SK-N-SH (cell line): ENCODE measurements at regions not wholly inside any gene's neighbourhood (a gene's known extent, or its start where the extent isn't known, plus 50 kb on each side); places are given as distances from the start of the nearest gene placed in this dataset.

ENCODE experiments used
- CTCF ChIA-PET: fragments of 300-600, 350-600 bp; formaldehyde crosslinking; extraction: SDS; loops from one replicate; lab custom pipeline; 2021; lab: Yijun Ruan, JAX
- POLR2A ChIA-PET: fragments of 350-600 bp; sonication (Branson Sonifier 250); formaldehyde crosslinking; extraction: SDS; loops from one replicate; lab custom pipeline; 2020; ENCODE audit warnings: antibody characterized with exemption, inconsistent platforms; lab: Yijun Ruan, JAX
- DNase-seq: peaks from one replicate; pipeline ENCODE4 v3.0.0; 2012
- H2AFZ ChIP-seq: fragments of 200-600 bp; sonication (generic); 2 replicates; pipeline ENCODE4 v1.8.1; 2016; ENCODE audit warnings: antibody characterized with exemption, mild to moderate bottlenecking, low read depth
- H3F3A ChIP-seq: fragments of 200-600 bp; sonication (generic); replicated peaks from 2 replicates; pipeline ENCODE3; 2016; ENCODE audit warnings: antibody characterized with exemption, mild to moderate bottlenecking; ENCODE audit not compliant: insufficient read depth
- H3K27ac ChIP-seq, 2 experiments: fragments of 200-500 bp in 1 of 2; fragments of 200-600 bp in 1 of 2; sonication (Bioruptor generic) in 1 of 2; sonication (generic), shearing (Covaris generic) in 1 of 2; 2 replicates each; pipeline versions ENCODE4 v1.5.1 to v1.6.1; 2014 to 2016; ENCODE audit warnings: low read depth in 2 of 2, inconsistent platforms in 1 of 2, low read length in 1 of 2, mild to moderate bottlenecking in 1 of 2, mixed read lengths in 1 of 2
- H3K27me3 ChIP-seq: fragments of 200-600 bp; sonication (generic), shearing (Covaris generic); 2 replicates; pipeline ENCODE4 v1.6.1; 2016; ENCODE audit warnings: mixed run types; ENCODE audit not compliant: insufficient read depth
- H3K36me3 ChIP-seq, 2 experiments: fragments of 200-500 bp in 1 of 2; fragments of 200-600 bp in 1 of 2; sonication (Bioruptor generic) in 1 of 2; sonication (generic) in 1 of 2; replicated peaks in 1 of 2; 2 replicates each; pipeline versions ENCODE3 to v1.5.1; 2014 to 2016; ENCODE audit warnings: low read length in 1 of 2, mild to moderate bottlenecking in 1 of 2; ENCODE audit not compliant: insufficient read depth in 2 of 2, control insufficient read depth in 1 of 2
- H3K4me1 ChIP-seq, 2 experiments: fragments of 200-500 bp in 1 of 2; fragments of 200-600 bp in 1 of 2; sonication (Bioruptor generic) in 1 of 2; sonication (generic), shearing (Covaris generic) in 1 of 2; 2 replicates each; pipeline versions ENCODE4 v1.5.1 to v1.6.1; 2014 to 2016; ENCODE audit warnings: low read depth in 1 of 2, low read length in 1 of 2, mixed run types in 1 of 2; ENCODE audit not compliant: insufficient read depth in 2 of 2, control insufficient read depth in 1 of 2
- H3K4me2 ChIP-seq: fragments of 200-600 bp; sonication (generic), shearing (Covaris generic); 2 replicates; pipeline ENCODE4 v1.6.1; 2017; ENCODE audit warnings: mixed run types
- H3K4me3 ChIP-seq, 2 experiments: fragments of 200-500 bp in 1 of 2; fragments of 200-600 bp in 1 of 2; sonication (Bioruptor generic) in 1 of 2; sonication (generic), shearing (Covaris generic) in 1 of 2; 2 replicates each; pipeline versions ENCODE4 v1.5.1 to v1.8.1; 2014 to 2016; ENCODE audit warnings: low read depth in 2 of 2, inconsistent platforms in 1 of 2, low read length in 1 of 2, mild to moderate bottlenecking in 1 of 2, mixed read lengths in 1 of 2, moderate library complexity in 1 of 2
- H3K79me2 ChIP-seq: fragments of 200-600 bp; sonication (generic); 2 replicates; pipeline ENCODE4 v1.8.1; 2017; ENCODE audit warnings: mild to moderate bottlenecking; ENCODE audit not compliant: insufficient read depth
- H3K9ac ChIP-seq: fragments of 200-600 bp; sonication (generic); 2 replicates; pipeline ENCODE4 v1.6.1; 2017; ENCODE audit warnings: mixed run types
- H3K9me2 ChIP-seq: fragments of 200-600 bp; sonication (generic); 2 replicates; pipeline ENCODE4 v1.6.1; 2017; ENCODE audit warnings: mixed run types
- H3K9me3 ChIP-seq: fragments of 200-600 bp; sonication (generic); 2 replicates; pipeline ENCODE4 v1.6.1; 2017; ENCODE audit warnings: mixed run types, mild to moderate bottlenecking, moderate library complexity
- H4K20me1 ChIP-seq: fragments of 200-600 bp; sonication (generic); 2 replicates; pipeline ENCODE4 v1.6.1; 2017; ENCODE audit warnings: mild to moderate bottlenecking, mixed run types; ENCODE audit not compliant: insufficient read depth
- EP300 ChIP-seq, 2 experiments: IDR thresholded peaks; 2 replicates each; pipeline versions ENCODE4 v1.4.0 to v1.6.1; 2012; ENCODE audit warnings: borderline replicate concordance in 1 of 2, low read depth in 1 of 2, low read length in 1 of 2
- FOXJ3 ChIP-seq: sonication (generic); formaldehyde crosslinking; IDR thresholded peaks from 2 replicates; pipeline ENCODE4 v1.5.1; 2020; ENCODE audit warnings: mild to moderate bottlenecking, missing genetic modification reagents
- FOXM1 ChIP-seq: IDR thresholded peaks from 2 replicates; pipeline ENCODE4 v1.4.0; 2012; ENCODE audit warnings: low read depth, mild to moderate bottlenecking
- GATA2 ChIP-seq: sonication (generic); formaldehyde crosslinking; IDR thresholded peaks from 2 replicates; pipeline ENCODE4 v1.5.0; 2020; ENCODE audit warnings: mild to moderate bottlenecking, missing genetic modification reagents
- JUND ChIP-seq: IDR thresholded peaks from 2 replicates; pipeline ENCODE4 v1.4.0; 2012
- MEF2A ChIP-seq: IDR thresholded peaks from 2 replicates; pipeline ENCODE4 v1.4.0; 2012; ENCODE audit warnings: low read depth, borderline replicate concordance
- POLR2AphosphoS5 ChIP-seq: IDR thresholded peaks from 2 replicates; pipeline ENCODE4 v1.6.1; 2012; ENCODE audit warnings: low read depth, low read length
- RAD21 ChIP-seq: IDR thresholded peaks from 2 replicates; pipeline ENCODE4 v1.6.1; 2012; ENCODE audit warnings: mild to moderate bottlenecking, low read length
- RCOR1 ChIP-seq: fragments of 150-350 bp; IDR thresholded peaks from 2 replicates; pipeline ENCODE4 v1.6.1; 2017; ENCODE audit warnings: antibody characterized with exemption, low read length
- SMC3 ChIP-seq: IDR thresholded peaks from 2 replicates; pipeline ENCODE4 v1.6.1; 2012; ENCODE audit warnings: low read depth, low read length, improper control_type of control experiment
- TAF1 ChIP-seq: IDR thresholded peaks from 2 replicates; pipeline ENCODE4 v1.6.1; 2012; ENCODE audit warnings: low read depth, mild to moderate bottlenecking, low read length, moderate library complexity, borderline replicate concordance
- TEAD4 ChIP-seq: IDR thresholded peaks from 2 replicates; pipeline ENCODE4 v1.4.0; 2012; ENCODE audit warnings: mild to moderate bottlenecking, borderline replicate concordance; ENCODE audit not compliant: insufficient read depth
- USF1 ChIP-seq: IDR thresholded peaks from 2 replicates; pipeline ENCODE4 v1.4.0; 2012; ENCODE audit warnings: low read depth, borderline replicate concordance
- WGBS: methylation state at CpG from one replicate; pipeline ENCODE4 v1.1.6; 2017; ENCODE audit warnings: low lambda C conversion rate; 5-methylcytosine and 5-hydroxymethylcytosine counted together
- TF ChIP-seq, protein P1 (sequence below): IDR thresholded peaks from 2 replicates; pipeline ENCODE4 v1.4.0; 2012; ENCODE audit warnings: low read depth
- TF ChIP-seq, protein P2 (sequence below): IDR thresholded peaks from 2 replicates; pipeline ENCODE4 v1.6.1; 2012; ENCODE audit warnings: mild to moderate bottlenecking, low read depth, low read length, moderate library complexity
- TF ChIP-seq, protein P3 (sequence below): fragments of 200-600 bp; sonication (generic); IDR thresholded peaks from 2 replicates; pipeline ENCODE4 v1.6.1; 2017; ENCODE audit warnings: antibody characterized with exemption, mild to moderate bottlenecking, moderate library complexity
- TF ChIP-seq, protein P4 (sequence below): IDR thresholded peaks from 2 replicates; pipeline ENCODE4 v1.4.0; 2012; ENCODE audit warnings: low read depth, borderline replicate concordance

DNA sequence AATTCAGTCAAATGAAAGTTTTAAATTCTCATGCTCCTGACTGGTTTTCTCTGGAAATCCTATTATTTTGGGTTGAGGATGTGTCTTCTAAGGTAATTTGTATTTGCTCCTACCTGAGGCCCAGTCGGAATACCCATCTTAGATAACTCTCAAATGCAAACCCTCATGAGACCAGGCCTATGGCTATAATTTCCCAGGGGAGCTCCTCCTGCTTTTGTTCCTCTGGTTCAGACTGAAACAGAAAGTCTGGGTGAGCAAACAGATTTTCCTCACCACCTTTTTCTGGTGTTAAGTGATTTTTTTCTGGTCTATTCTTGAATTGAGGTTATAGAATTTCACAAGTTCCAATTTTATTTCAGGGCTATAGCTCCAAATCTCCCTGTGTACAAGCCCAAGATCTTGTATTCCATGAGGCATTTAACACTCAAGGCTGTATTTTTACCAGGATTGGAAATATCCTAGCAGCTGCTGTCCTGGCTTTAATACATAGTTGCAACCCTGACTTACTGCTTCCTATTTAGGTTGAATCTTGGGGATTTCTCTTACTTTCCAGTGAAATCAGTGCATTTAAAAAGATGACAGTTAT, 169.1 kb upstream of the PTCHD4 start:
- H3K9ac ChIP-seq: no peak overlapping the region
- H3K36me3 ChIP-seq: no peaks in the 10 kb centered on the region
- POLR2A ChIA-PET: no interaction called here
- H2AFZ ChIP-seq: no peak overlapping the region
- no peaks in the 10 kb centered on the region for H3K27me3 ChIP-seq
- no peak for DNase-seq
- no peaks in the 10 kb centered on the region for H3F3A ChIP-seq
- 18% methylated on average over 1 of the region's 1 CpG for WGBS
- no peak overlapping the region for H3K4me2 ChIP-seq
- no peaks in the 10 kb centered on the region for H3K79me2 ChIP-seq
- TF ChIP-seq, protein P1, sequence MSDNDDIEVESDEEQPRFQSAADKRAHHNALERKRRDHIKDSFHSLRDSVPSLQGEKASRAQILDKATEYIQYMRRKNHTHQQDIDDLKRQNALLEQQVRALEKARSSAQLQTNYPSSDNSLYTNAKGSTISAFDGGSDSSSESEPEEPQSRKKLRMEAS: no peak
- TF ChIP-seq SMC3: no peak
- TF ChIP-seq, protein P2, sequence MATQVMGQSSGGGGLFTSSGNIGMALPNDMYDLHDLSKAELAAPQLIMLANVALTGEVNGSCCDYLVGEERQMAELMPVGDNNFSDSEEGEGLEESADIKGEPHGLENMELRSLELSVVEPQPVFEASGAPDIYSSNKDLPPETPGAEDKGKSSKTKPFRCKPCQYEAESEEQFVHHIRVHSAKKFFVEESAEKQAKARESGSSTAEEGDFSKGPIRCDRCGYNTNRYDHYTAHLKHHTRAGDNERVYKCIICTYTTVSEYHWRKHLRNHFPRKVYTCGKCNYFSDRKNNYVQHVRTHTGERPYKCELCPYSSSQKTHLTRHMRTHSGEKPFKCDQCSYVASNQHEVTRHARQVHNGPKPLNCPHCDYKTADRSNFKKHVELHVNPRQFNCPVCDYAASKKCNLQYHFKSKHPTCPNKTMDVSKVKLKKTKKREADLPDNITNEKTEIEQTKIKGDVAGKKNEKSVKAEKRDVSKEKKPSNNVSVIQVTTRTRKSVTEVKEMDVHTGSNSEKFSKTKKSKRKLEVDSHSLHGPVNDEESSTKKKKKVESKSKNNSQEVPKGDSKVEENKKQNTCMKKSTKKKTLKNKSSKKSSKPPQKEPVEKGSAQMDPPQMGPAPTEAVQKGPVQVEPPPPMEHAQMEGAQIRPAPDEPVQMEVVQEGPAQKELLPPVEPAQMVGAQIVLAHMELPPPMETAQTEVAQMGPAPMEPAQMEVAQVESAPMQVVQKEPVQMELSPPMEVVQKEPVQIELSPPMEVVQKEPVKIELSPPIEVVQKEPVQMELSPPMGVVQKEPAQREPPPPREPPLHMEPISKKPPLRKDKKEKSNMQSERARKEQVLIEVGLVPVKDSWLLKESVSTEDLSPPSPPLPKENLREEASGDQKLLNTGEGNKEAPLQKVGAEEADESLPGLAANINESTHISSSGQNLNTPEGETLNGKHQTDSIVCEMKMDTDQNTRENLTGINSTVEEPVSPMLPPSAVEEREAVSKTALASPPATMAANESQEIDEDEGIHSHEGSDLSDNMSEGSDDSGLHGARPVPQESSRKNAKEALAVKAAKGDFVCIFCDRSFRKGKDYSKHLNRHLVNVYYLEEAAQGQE: no peak
- TF ChIP-seq GATA2 (CRISPR knock-in tag): no peak
- no peak for TF ChIP-seq USF1
- no peak for TF ChIP-seq TEAD4
- TF ChIP-seq JUND: no peak
- TF ChIP-seq RCOR1: no peak
- no peak for TF ChIP-seq EP300 (IDR thresholded peaks at IDR 0.05; ENCODE audit: borderline replicate concordance in 1 of 2, low read depth in 1 of 2, low read length in 1 of 2)
- no peak for TF ChIP-seq TAF1
- no peak for TF ChIP-seq POLR2AphosphoS5
- TF ChIP-seq, protein P3, sequence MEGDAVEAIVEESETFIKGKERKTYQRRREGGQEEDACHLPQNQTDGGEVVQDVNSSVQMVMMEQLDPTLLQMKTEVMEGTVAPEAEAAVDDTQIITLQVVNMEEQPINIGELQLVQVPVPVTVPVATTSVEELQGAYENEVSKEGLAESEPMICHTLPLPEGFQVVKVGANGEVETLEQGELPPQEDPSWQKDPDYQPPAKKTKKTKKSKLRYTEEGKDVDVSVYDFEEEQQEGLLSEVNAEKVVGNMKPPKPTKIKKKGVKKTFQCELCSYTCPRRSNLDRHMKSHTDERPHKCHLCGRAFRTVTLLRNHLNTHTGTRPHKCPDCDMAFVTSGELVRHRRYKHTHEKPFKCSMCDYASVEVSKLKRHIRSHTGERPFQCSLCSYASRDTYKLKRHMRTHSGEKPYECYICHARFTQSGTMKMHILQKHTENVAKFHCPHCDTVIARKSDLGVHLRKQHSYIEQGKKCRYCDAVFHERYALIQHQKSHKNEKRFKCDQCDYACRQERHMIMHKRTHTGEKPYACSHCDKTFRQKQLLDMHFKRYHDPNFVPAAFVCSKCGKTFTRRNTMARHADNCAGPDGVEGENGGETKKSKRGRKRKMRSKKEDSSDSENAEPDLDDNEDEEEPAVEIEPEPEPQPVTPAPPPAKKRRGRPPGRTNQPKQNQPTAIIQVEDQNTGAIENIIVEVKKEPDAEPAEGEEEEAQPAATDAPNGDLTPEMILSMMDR: no peak
- no peak for TF ChIP-seq FOXJ3 (CRISPR knock-in tag)
- no peak for TF ChIP-seq MEF2A
- TF ChIP-seq, protein P4, sequence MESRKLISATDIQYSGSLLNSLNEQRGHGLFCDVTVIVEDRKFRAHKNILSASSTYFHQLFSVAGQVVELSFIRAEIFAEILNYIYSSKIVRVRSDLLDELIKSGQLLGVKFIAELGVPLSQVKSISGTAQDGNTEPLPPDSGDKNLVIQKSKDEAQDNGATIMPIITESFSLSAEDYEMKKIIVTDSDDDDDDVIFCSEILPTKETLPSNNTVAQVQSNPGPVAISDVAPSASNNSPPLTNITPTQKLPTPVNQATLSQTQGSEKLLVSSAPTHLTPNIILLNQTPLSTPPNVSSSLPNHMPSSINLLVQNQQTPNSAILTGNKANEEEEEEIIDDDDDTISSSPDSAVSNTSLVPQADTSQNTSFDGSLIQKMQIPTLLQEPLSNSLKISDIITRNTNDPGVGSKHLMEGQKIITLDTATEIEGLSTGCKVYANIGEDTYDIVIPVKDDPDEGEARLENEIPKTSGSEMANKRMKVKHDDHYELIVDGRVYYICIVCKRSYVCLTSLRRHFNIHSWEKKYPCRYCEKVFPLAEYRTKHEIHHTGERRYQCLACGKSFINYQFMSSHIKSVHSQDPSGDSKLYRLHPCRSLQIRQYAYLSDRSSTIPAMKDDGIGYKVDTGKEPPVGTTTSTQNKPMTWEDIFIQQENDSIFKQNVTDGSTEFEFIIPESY: no peak
- TF ChIP-seq FOXM1: no peak
- TF ChIP-seq RAD21: no peak
- TF ChIP-seq, all 33 proteins: peak for 0
- Histone ChIP-seq H3K9me3 (no peaks in the 10 kb centered on the region), H4K20me1 (no peaks in the 10 kb centered on the region), H3K4me3 (no peak overlapping the region), H3K4me1 (no peaks in the 10 kb centered on the region), H3K9me2 (no peaks in the 10 kb centered on the region), H3K27ac (no peak overlapping the region)
- CTCF ChIA-PET: no interaction called here
